Kidney epithelial cell (primary cell): ENCODE measurements at regions not wholly inside any gene's neighbourhood (a gene's known extent, or its start where the extent isn't known, plus 50 kb on each side); places are given as distances from the start of the nearest gene placed in this dataset.

Experiments
- DNase-seq: peaks from one replicate; pipeline ENCODE4 v3.0.0-alpha.2; 2010; ENCODE audit warnings: low read depth
- H3K27me3 ChIP-seq: 2 replicates; pipeline ENCODE4 v1.6.0; 2011; ENCODE audit warnings: low read length; ENCODE audit not compliant: control insufficient read depth, insufficient read depth
- H3K36me3 ChIP-seq: 2 replicates; pipeline ENCODE4 v1.5.1; 2011; ENCODE audit warnings: low read length; ENCODE audit not compliant: control insufficient read depth, insufficient read depth
- H3K4me3 ChIP-seq: 2 replicates; pipeline ENCODE4 v1.5.1; 2011; ENCODE audit warnings: low read depth, mild to moderate bottlenecking, control low read depth, low read length
- TF ChIP-seq, protein P1 (sequence below): IDR thresholded peaks from 2 replicates; pipeline ENCODE4 v1.5.1; 2011; ENCODE audit warnings: mild to moderate bottlenecking, moderate library complexity, low read length, control low read depth, inconsistent platforms; ENCODE audit not compliant: insufficient read depth, poor library complexity, severe bottlenecking

GRCh38 chr6:41455410-41455809 lies 90.8 kb upstream of the FOXP4 start:
- no peak for DNase-seq
- Histone ChIP-seq H3K27me3 (peaks cover 30% of the 10 kb centered on the region), H3K36me3 (no peaks in the 10 kb centered on the region), H3K4me3 (no peak overlapping the region)
- TF ChIP-seq, protein P1, sequence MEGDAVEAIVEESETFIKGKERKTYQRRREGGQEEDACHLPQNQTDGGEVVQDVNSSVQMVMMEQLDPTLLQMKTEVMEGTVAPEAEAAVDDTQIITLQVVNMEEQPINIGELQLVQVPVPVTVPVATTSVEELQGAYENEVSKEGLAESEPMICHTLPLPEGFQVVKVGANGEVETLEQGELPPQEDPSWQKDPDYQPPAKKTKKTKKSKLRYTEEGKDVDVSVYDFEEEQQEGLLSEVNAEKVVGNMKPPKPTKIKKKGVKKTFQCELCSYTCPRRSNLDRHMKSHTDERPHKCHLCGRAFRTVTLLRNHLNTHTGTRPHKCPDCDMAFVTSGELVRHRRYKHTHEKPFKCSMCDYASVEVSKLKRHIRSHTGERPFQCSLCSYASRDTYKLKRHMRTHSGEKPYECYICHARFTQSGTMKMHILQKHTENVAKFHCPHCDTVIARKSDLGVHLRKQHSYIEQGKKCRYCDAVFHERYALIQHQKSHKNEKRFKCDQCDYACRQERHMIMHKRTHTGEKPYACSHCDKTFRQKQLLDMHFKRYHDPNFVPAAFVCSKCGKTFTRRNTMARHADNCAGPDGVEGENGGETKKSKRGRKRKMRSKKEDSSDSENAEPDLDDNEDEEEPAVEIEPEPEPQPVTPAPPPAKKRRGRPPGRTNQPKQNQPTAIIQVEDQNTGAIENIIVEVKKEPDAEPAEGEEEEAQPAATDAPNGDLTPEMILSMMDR: no peak

- Histone ChIP-seq H3K4me3 (no peak overlapping the region), H3K36me3 (no peaks in the 10 kb centered on the region), H3K27me3 (peaks cover 30% of the 10 kb centered on the region)
- TF ChIP-seq, protein P1: no peak
- DNase-seq: no peak
Observed at GRCh38 chr6:41455818-41456217, 90.4 kb upstream of the FOXP4 start.

DNA sequence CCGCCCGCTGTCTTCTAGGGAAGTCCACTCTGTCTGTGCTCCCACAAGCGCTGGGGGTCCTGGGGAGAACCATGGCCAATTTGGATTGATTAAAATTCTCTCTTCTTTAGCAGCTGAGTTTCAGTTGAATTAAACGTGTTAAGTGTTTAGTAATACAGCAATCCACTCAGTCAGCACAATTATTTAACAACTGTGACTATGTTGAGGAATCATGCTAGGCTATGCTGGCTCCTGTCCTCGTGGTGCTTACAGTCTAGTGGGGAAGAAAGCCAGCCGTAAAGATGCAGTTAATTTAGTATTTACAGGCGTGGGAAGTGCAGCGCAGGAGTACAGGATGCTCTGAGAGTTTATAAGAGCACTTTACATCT lies 88.9 kb upstream of the FOXP4 start:
- no peak overlapping the region for H3K4me3 ChIP-seq
- no peaks in the 10 kb centered on the region for H3K36me3 ChIP-seq
- TF ChIP-seq, protein P1: no peak
- DNase-seq: no peak
- H3K27me3 ChIP-seq: peaks cover 30% of the 10 kb centered on the region

DNA sequence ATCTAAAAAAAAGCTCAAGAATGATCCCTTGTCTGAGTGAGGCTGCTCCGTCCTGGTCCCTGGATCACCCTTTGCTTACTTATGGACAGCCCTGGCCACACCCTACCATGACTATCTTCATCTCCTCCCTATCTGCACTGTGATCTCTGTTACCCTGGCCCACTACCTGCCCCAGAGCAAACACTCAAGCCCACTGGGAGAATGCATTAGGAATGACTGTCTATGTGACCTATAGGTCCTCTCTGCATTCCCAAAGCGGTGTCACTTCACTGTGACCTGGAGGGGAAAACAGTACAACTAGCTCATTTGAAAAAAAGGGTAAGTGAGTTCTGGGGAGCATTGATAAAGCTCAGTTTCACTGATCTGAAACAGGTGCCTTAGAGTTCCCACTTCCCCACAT lies 86.4 kb upstream of the FOXP4 start:
- Histone ChIP-seq H3K36me3 (no peaks in the 10 kb centered on the region), H3K4me3 (no peak overlapping the region), H3K27me3 (peaks cover 18% of the 10 kb centered on the region)
- TF ChIP-seq, protein P1: no peak
- DNase-seq: no peak

DNA sequence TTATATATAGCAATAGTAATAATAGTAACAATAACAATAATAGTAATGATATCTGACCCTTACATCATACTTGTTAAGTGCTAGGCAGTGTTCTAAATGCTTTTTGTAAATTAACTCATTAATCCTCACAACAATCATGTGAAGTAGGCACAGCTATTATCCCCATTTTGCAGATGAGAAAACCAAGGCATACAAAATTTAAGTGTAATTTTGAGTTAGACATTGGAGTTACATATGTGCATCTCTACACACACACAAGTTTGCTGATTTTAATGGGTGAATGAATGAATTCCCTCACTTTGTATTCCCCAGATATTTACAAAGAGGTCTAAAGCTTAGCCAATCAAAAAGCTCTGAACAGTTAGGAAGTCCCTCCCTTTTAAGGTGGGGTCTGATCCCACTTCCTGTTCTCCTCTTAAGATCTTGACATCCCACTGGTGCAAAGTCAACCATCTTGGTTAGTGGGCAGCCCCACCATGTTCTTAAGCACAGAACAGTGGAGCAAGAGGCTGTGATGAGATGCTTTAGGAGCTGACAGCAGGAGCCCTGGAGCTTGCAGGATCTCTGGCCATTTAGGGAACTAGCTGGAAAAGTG lies 85.3 kb upstream of the FOXP4 start:
- DNase-seq: no peak
- Histone ChIP-seq H3K36me3 (no peaks in the 10 kb centered on the region), H3K27me3 (peaks cover 13% of the 10 kb centered on the region), H3K4me3 (no peak overlapping the region)
- TF ChIP-seq, protein P1: no peak

- TF ChIP-seq, protein P1: no peak
- H3K36me3 ChIP-seq: no peaks in the 10 kb centered on the region
- DNase-seq: no peak
- peaks cover 13% of the 10 kb centered on the region for H3K27me3 ChIP-seq
- H3K4me3 ChIP-seq: no peak overlapping the region
Observed at GRCh38 chr6:41462033-41462432, 84.1 kb upstream of the FOXP4 start.
